MM.1S (cell line): ENCODE measurements at regions not wholly inside any gene's neighbourhood (a gene's known extent, or its start where the extent isn't known, plus 50 kb on each side); places are given as distances from the start of the nearest gene placed in this dataset.

ENCODE experiments used
- EZH2 ChIP-seq: fragments of 300-600 bp; sonication (generic); optimal IDR thresholded peaks from 2 replicates; pipeline ENCODE3; 2017; ENCODE audit warnings: low read depth, mild to moderate bottlenecking, antibody characterized with exemption, low read length, mixed read lengths
- EZH2phosphoT487 ChIP-seq: fragments of 300-600 bp; sonication (generic); IDR thresholded peaks from 2 replicates; pipeline ENCODE4 v1.6.1; 2018; ENCODE audit warnings: antibody characterized with exemption, low read length
- TF ChIP-seq, protein P1 (sequence below): fragments of 300-600 bp; sonication (generic); IDR thresholded peaks from 2 replicates; pipeline ENCODE4 v1.5.1; 2016; ENCODE audit warnings: antibody characterized with exemption, low read length, mixed read lengths

GRCh38 chr2:55111570-55112228 lies 61.4 kb upstream of the RTN4 start:
- TF ChIP-seq, protein P1, sequence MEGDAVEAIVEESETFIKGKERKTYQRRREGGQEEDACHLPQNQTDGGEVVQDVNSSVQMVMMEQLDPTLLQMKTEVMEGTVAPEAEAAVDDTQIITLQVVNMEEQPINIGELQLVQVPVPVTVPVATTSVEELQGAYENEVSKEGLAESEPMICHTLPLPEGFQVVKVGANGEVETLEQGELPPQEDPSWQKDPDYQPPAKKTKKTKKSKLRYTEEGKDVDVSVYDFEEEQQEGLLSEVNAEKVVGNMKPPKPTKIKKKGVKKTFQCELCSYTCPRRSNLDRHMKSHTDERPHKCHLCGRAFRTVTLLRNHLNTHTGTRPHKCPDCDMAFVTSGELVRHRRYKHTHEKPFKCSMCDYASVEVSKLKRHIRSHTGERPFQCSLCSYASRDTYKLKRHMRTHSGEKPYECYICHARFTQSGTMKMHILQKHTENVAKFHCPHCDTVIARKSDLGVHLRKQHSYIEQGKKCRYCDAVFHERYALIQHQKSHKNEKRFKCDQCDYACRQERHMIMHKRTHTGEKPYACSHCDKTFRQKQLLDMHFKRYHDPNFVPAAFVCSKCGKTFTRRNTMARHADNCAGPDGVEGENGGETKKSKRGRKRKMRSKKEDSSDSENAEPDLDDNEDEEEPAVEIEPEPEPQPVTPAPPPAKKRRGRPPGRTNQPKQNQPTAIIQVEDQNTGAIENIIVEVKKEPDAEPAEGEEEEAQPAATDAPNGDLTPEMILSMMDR, result no peak
- no peak for TF ChIP-seq EZH2
- TF ChIP-seq EZH2phosphoT487, result no peak
